Esophagus muscularis mucosa (tissue), 4 donors: ENCODE measurements at regions not wholly inside any gene's neighbourhood (a gene's known extent, or its start where the extent isn't known, plus 50 kb on each side); places are given as distances from the start of the nearest gene placed in this dataset.
"Not testable (repeated sequence)": the region's sequence is repeated elsewhere in the genome, so short reads cannot be mapped to it uniquely, and the experiment has no call there.

ENCODE experiments used
- DNase-seq: peaks from one replicate; pipeline ENCODE4 v3.0.0-alpha.2; 2017; ENCODE audit errors: extremely low spot score
- H3K27ac ChIP-seq, 4 donors: fragments of 200-600 bp; sonication (generic); replicated peaks in 1 of 4; 1 replicate in 3 of 4; 2 replicates in 1 of 4; pipeline ENCODE4 v1.5.1; 2016 to 2019; ENCODE audit warnings: mild to moderate bottlenecking in 1 of 4
- H3K27me3 ChIP-seq, 4 donors: fragments of 200-600 bp; sonication (generic); one replicate each; pipeline versions ENCODE4 v1.5.1 to v1.6.0; 2016 to 2019
- H3K36me3 ChIP-seq, 4 donors: fragments of 200-600 bp; sonication (generic); one replicate each; pipeline ENCODE4 v1.5.1; 2016 to 2019
- H3K4me1 ChIP-seq, 4 donors: fragments of 200-600 bp; sonication (generic); one replicate each; pipeline ENCODE4 v1.5.1; 2016 to 2019
- H3K4me3 ChIP-seq, 4 donors: fragments of 200-600 bp; sonication (generic); 1 replicate in 2 of 4; 2 replicates in 2 of 4; pipeline ENCODE4 v1.5.1; 2016 to 2019; ENCODE audit warnings: mild to moderate bottlenecking in 4 of 4, moderate library complexity in 1 of 4
- H3K9me3 ChIP-seq, 4 donors: fragments of 200-600 bp; sonication (generic); 1 replicate in 3 of 4; 2 replicates in 1 of 4; pipeline ENCODE4 v1.5.1; 2016 to 2019
- WGBS: methylation state at CpG from one replicate; pipeline ENCODE4 v1.1.5; 2018; 5-methylcytosine and 5-hydroxymethylcytosine counted together
- intact Hi-C: fragments of 100-400 bp; cut with DNase I; formaldehyde crosslinking; loops from one replicate; pipeline ENCODE4 v1.15.1; 2023
- small RNA-seq, 3 donors: library from RNA; depleted of rRNA; stranded (forward); fragments of <200 nt; gene quantifications; one replicate each; pipeline ENCODE3, GENCODE V24; 2016

GRCh38 chrY:11151724-11152123 lies 1549.3 kb upstream of the USP9Y start:
- DNase-seq, H3K27me3 ChIP-seq, H3K4me1 ChIP-seq, intact Hi-C loops, H3K36me3 ChIP-seq, H3K4me3 ChIP-seq, H3K9me3 ChIP-seq, H3K27ac ChIP-seq: not testable (repeated sequence)
- no CpG with 5 or more reads among the region's 2 CpGs for WGBS

GRCh38 chrY:11156100-11156499 lies 1544.9 kb upstream of the USP9Y start:
- H3K27ac ChIP-seq, H3K4me3 ChIP-seq, intact Hi-C loops, H3K36me3 ChIP-seq, H3K27me3 ChIP-seq, H3K9me3 ChIP-seq, H3K4me1 ChIP-seq, DNase-seq: not testable (repeated sequence)
- no CpG with 5 or more reads among the region's 21 CpGs for WGBS

- H3K27ac ChIP-seq, H3K9me3 ChIP-seq, DNase-seq, intact Hi-C loops, H3K36me3 ChIP-seq, H3K27me3 ChIP-seq, H3K4me1 ChIP-seq, H3K4me3 ChIP-seq: not testable (repeated sequence)
- WGBS = no CpG with 5 or more reads among the region's 11 CpGs
Measured at GRCh38 chrY:11156846-11157245, 1544.2 kb upstream of the USP9Y start.

GRCh38 chrY:11177033-11177432 lies 1524.0 kb upstream of the USP9Y start:
- DNase-seq, intact Hi-C loops, H3K27ac ChIP-seq: not testable (repeated sequence)

GRCh38 chrY:11201133-11201532 lies 1499.9 kb upstream of the USP9Y start:
- H3K27ac ChIP-seq, H3K36me3 ChIP-seq, H3K4me1 ChIP-seq, H3K27me3 ChIP-seq, DNase-seq, H3K4me3 ChIP-seq, intact Hi-C loops, H3K9me3 ChIP-seq: not testable (repeated sequence)
- WGBS = no CpG with 5 or more reads among the region's 6 CpGs

More at GRCh38 chrY:11177033-11177432, 1524.0 kb upstream of the USP9Y start:
- not testable (repeated sequence) for H3K27me3 ChIP-seq, H3K4me1 ChIP-seq, H3K9me3 ChIP-seq, H3K4me3 ChIP-seq, H3K36me3 ChIP-seq
- WGBS = no CpG with 5 or more reads among the region's 5 CpGs

- DNase-seq, H3K36me3 ChIP-seq, H3K9me3 ChIP-seq, H3K27me3 ChIP-seq, intact Hi-C loops, H3K4me1 ChIP-seq: not testable (repeated sequence)
- no CpG with 5 or more reads among the region's 20 CpGs for WGBS
- Histone ChIP-seq H3K4me3 (peak overlapping the region in 2 of 4 donors; percentile 28 to 45), H3K27ac (peak overlapping the region in 1 of 4 donors; percentile 51)
Measured at GRCh38 chrY:11214851-11215250, 1486.2 kb upstream of the USP9Y start.

Small RNA genes lying in the stretch of these regions (small RNA-seq; reads per million reads assigned to genes)
- gene AC134878.1 = 0 reads per million in 3 donors
- gene AC140113.1 = 0 reads per million in 3 donors
- gene AC140113.2 = 0 reads per million in 3 donors
- 0 reads per million in 3 donors for gene AC140113.3
- gene AC140113.4 = 0 reads per million in 3 donors
- gene ANKRD20A6P = 0 reads per million in 3 donors
